H1 (cell line): ENCODE measurements at regions not wholly inside any gene's neighbourhood (a gene's known extent, or its start where the extent isn't known, plus 50 kb on each side); places are given as distances from the start of the nearest gene placed in this dataset.

Experiments
- CTCF ChIA-PET: fragments of 300-600 bp; sonication (Branson Sonifier 250); formaldehyde crosslinking; loops from one replicate; lab custom pipeline; 2021; ENCODE audit not compliant: partially characterized antibody; lab: Charles Lee
- POLR2A ChIA-PET: fragments of 300-600 bp; sonication (Branson Sonifier 250); formaldehyde crosslinking; loops from one replicate; lab custom pipeline; 2021; ENCODE audit warnings: inconsistent platforms; ENCODE audit not compliant: partially characterized antibody; lab: Charles Lee
- DNase-seq, 2 experiments: peaks; one replicate each; pipeline versions ENCODE4 v3.0.0 to v3.0.0-alpha.2; 2010 to 2022; ENCODE audit warnings: low spot score in 2 of 2, low read depth in 1 of 2, mixed read lengths in 1 of 2
- FAIRE-seq: peaks from 2 replicates; lab custom pipeline; 2011; peaks lifted over from hg19 to GRCh38; lab: Jason Lieb, UNC
- H2AFZ ChIP-seq: 2 replicates; pipeline ENCODE4 v1.8.1; 2012; ENCODE audit warnings: low read length, inconsistent platforms
- H2AK5ac ChIP-seq: 2 replicates; pipeline ENCODE4 v1.6.1; 2013; ENCODE audit warnings: low read depth, low read length
- H2BK120ac ChIP-seq: replicated peaks from 2 replicates; pipeline ENCODE3; 2013; ENCODE audit warnings: low read depth, low read length, inconsistent platforms
- H2BK12ac ChIP-seq: 2 replicates; pipeline ENCODE4 v1.6.1; 2013; ENCODE audit warnings: low read depth, low read length
- H2BK15ac ChIP-seq: 2 replicates; pipeline ENCODE4 v1.6.1; 2013; ENCODE audit warnings: low read length
- H2BK20ac ChIP-seq: 2 replicates; pipeline ENCODE4 v1.6.1; 2013; ENCODE audit warnings: low read length
- H2BK5ac ChIP-seq: 2 replicates; pipeline ENCODE4 v1.6.1; 2013; ENCODE audit warnings: low read depth, low read length
- H3K14ac ChIP-seq: 2 replicates; pipeline ENCODE4 v1.6.1; 2013; ENCODE audit warnings: inconsistent platforms; ENCODE audit not compliant: insufficient read length
- H3K18ac ChIP-seq: 2 replicates; pipeline ENCODE4 v1.6.1; 2013; ENCODE audit warnings: low read length; ENCODE audit errors: extremely low read depth
- H3K23ac ChIP-seq: 2 replicates; pipeline ENCODE4 v1.6.1; 2013; ENCODE audit warnings: inconsistent platforms; ENCODE audit not compliant: insufficient read length
- H3K23me2 ChIP-seq: 2 replicates; pipeline ENCODE4 v1.6.1; 2013; ENCODE audit warnings: low read depth, low read length
- H3K27ac ChIP-seq: 2 replicates; pipeline ENCODE4 v1.6.1; 2011; ENCODE audit warnings: low read depth, low read length, inconsistent platforms
- H3K27me3 ChIP-seq, 4 experiments: replicated peaks in 1 of 4; 1 replicate in 1 of 4; 2 replicates in 3 of 4; pipeline versions ENCODE4 v1.6.1 to v1.8.1; 2011 to 2013; ENCODE audit warnings: low read length in 3 of 4, mild to moderate bottlenecking in 3 of 4, inconsistent platforms in 2 of 4, mixed read lengths in 2 of 4, moderate library complexity in 1 of 4; ENCODE audit not compliant: control insufficient read depth in 3 of 4, insufficient read depth in 3 of 4; ENCODE audit errors: extremely low read depth in 1 of 4
- H3K36me3 ChIP-seq, 4 experiments: 2 replicates each; pipeline versions ENCODE4 v1.6.1 to v1.8.1; 2011 to 2013; ENCODE audit warnings: mild to moderate bottlenecking in 4 of 4, low read length in 3 of 4, moderate library complexity in 2 of 4, control low read depth in 1 of 4, inconsistent platforms in 1 of 4; ENCODE audit not compliant: insufficient read depth in 4 of 4, control insufficient read depth in 2 of 4
- H3K4ac ChIP-seq: replicated peaks from 2 replicates; pipeline ENCODE3; 2013; ENCODE audit warnings: low read length, low read depth, mixed read lengths, inconsistent platforms; ENCODE audit not compliant: insufficient read length
- H3K4me1 ChIP-seq, 4 experiments: replicated peaks in 1 of 4; 1 replicate in 1 of 4; 2 replicates in 3 of 4; pipeline versions ENCODE4 v1.6.1 to v1.8.1; 2011 to 2013; ENCODE audit warnings: low read length in 3 of 4, inconsistent platforms in 2 of 4, mixed read lengths in 1 of 4; ENCODE audit not compliant: insufficient read depth in 4 of 4, control insufficient read depth in 3 of 4
- H3K4me2 ChIP-seq, 2 experiments: 2 replicates each; pipeline versions ENCODE4 v1.6.1 to v1.8.1; 2011 to 2013; ENCODE audit warnings: low read depth in 2 of 2, low read length in 2 of 2, control low read depth in 1 of 2, inconsistent platforms in 1 of 2, mild to moderate bottlenecking in 1 of 2; ENCODE audit not compliant: insufficient read depth in 1 of 2
- H3K4me3 ChIP-seq, 4 experiments: fragments of 200-600, 300-600 bp in 1 of 4; sonication (generic), shearing (Covaris generic), sonication (Bioruptor Twin) in 1 of 4; 2 replicates each; pipeline versions ENCODE4 v1.5.1 to v1.8.1; 2011 to 2016; ENCODE audit warnings: low read length in 4 of 4, low read depth in 3 of 4, control low read depth in 2 of 4, inconsistent platforms in 2 of 4, mild to moderate bottlenecking in 2 of 4, mixed read lengths in 1 of 4, moderate library complexity in 1 of 4; ENCODE audit not compliant: insufficient read depth in 2 of 4; ENCODE audit errors: extremely low read depth in 1 of 4
- H3K56ac ChIP-seq: replicated peaks from 2 replicates; pipeline ENCODE3; 2013; ENCODE audit warnings: low read depth, mild to moderate bottlenecking, mixed read lengths, low read length, inconsistent platforms; ENCODE audit not compliant: insufficient read length
- H3K79me1 ChIP-seq: 2 replicates; pipeline ENCODE4 v1.6.1; 2013; ENCODE audit warnings: low read depth, low read length, control low read depth
- H3K79me2 ChIP-seq, 2 experiments: 2 replicates each; pipeline versions ENCODE4 v1.6.1 to v1.8.1; 2012 to 2013; ENCODE audit warnings: low read length in 2 of 2, mild to moderate bottlenecking in 2 of 2, inconsistent platforms in 1 of 2; ENCODE audit not compliant: insufficient read depth in 2 of 2, control insufficient read depth in 1 of 2
- H3K9ac ChIP-seq, 4 experiments: replicated peaks in 1 of 4; 1 replicate in 1 of 4; 2 replicates in 3 of 4; pipeline versions ENCODE4 v1.6.1 to v1.8.1; 2011 to 2013; ENCODE audit warnings: low read depth in 3 of 4, low read length in 3 of 4, control low read depth in 2 of 4, mild to moderate bottlenecking in 2 of 4, moderate library complexity in 2 of 4, inconsistent platforms in 1 of 4; ENCODE audit errors: extremely low read depth in 1 of 4
- H3K9me3 ChIP-seq, 2 experiments: 2 replicates each; pipeline versions ENCODE4 v1.6.1 to v1.8.1; 2012 to 2013; ENCODE audit warnings: mild to moderate bottlenecking in 2 of 2, moderate library complexity in 2 of 2, control low read depth in 1 of 2, inconsistent platforms in 1 of 2, low read depth in 1 of 2, low read length in 1 of 2, mixed read lengths in 1 of 2; ENCODE audit not compliant: insufficient read depth in 2 of 2
- H4K20me1 ChIP-seq, 2 experiments: replicated peaks in 1 of 2; 2 replicates each; pipeline versions ENCODE3 to v1.8.1; 2011 to 2013; ENCODE audit warnings: inconsistent platforms in 2 of 2, low read length in 2 of 2, mild to moderate bottlenecking in 1 of 2; ENCODE audit not compliant: insufficient read depth in 2 of 2, control insufficient read depth in 1 of 2
- H4K5ac ChIP-seq: 2 replicates; pipeline ENCODE4 v1.6.1; 2013; ENCODE audit warnings: low read length, low read depth, mixed read lengths, inconsistent platforms; ENCODE audit not compliant: insufficient read length
- H4K8ac ChIP-seq: 2 replicates; pipeline ENCODE4 v1.8.0; 2013; ENCODE audit warnings: mild to moderate bottlenecking, moderate library complexity, low read length, inconsistent platforms; ENCODE audit not compliant: insufficient read depth; ENCODE audit errors: extremely low read depth
- H4K91ac ChIP-seq: replicated peaks from 2 replicates; pipeline ENCODE3; 2013; ENCODE audit warnings: low read length, mixed read lengths, inconsistent platforms; ENCODE audit not compliant: insufficient read length
- BACH1 ChIP-seq: IDR thresholded peaks from 2 replicates; pipeline ENCODE4 v1.6.1; 2012; ENCODE audit warnings: low read length, improper control_type of control experiment
- CHD1 ChIP-seq: IDR thresholded peaks from 2 replicates; pipeline ENCODE4 v1.6.1; 2012; ENCODE audit warnings: low read depth, low read length, improper control_type of control experiment
- FOSL1 ChIP-seq: IDR thresholded peaks from 2 replicates; pipeline ENCODE4 v1.6.1; 2011; ENCODE audit warnings: mild to moderate bottlenecking, low read depth, low read length, moderate library complexity; ENCODE audit not compliant: insufficient read depth
- KDM1A ChIP-seq: fragments of 200-600, 300-600 bp; sonication (generic); IDR thresholded peaks from 2 replicates; pipeline ENCODE4 v1.7.1; 2016; ENCODE audit warnings: mild to moderate bottlenecking, low read length, borderline replicate concordance
- POU5F1 ChIP-seq: IDR thresholded peaks from 2 replicates; pipeline ENCODE4 v1.6.1; 2011; ENCODE audit warnings: low read depth, mild to moderate bottlenecking, low read length, moderate library complexity
- RAD21 ChIP-seq, 2 experiments: IDR thresholded peaks in 1 of 2; conservative IDR thresholded peaks in 1 of 2; 2 replicates each; pipeline ENCODE4 v1.6.1; 2011; ENCODE audit warnings: low read depth in 2 of 2, low read length in 2 of 2, improper control_type of control experiment in 1 of 2, inconsistent platforms in 1 of 2, mild to moderate bottlenecking in 1 of 2, moderate library complexity in 1 of 2
- RFX5 ChIP-seq: IDR thresholded peaks from 2 replicates; pipeline ENCODE4 v1.6.1; 2011; ENCODE audit warnings: low read depth, low read length, improper control_type of control experiment, borderline replicate concordance
- RNF2 ChIP-seq: fragments of 200-900, 300-1000 bp; sonication (generic); IDR thresholded peaks from 2 replicates; pipeline ENCODE4 v1.7.1; 2016; ENCODE audit warnings: borderline replicate concordance, low read depth, mild to moderate bottlenecking, antibody characterized with exemption, low read length; ENCODE audit not compliant: poor library complexity, severe bottlenecking; ENCODE audit errors: missing control alignments
- SIN3A ChIP-seq, 2 experiments: IDR thresholded peaks in 1 of 2; conservative IDR thresholded peaks in 1 of 2; 2 replicates each; pipeline ENCODE4 v1.6.1; 2011 to 2012; ENCODE audit warnings: low read length in 2 of 2, improper control_type of control experiment in 1 of 2, low read depth in 1 of 2, mild to moderate bottlenecking in 1 of 2
- SIX5 ChIP-seq: IDR thresholded peaks from 2 replicates; pipeline ENCODE4 v1.6.1; 2011; ENCODE audit warnings: mild to moderate bottlenecking, low read depth, low read length
- SRF ChIP-seq: IDR thresholded peaks from 2 replicates; pipeline ENCODE4 v1.6.1; 2011; ENCODE audit warnings: mild to moderate bottlenecking, low read depth, low read length, moderate library complexity
- TBP ChIP-seq: IDR thresholded peaks from 2 replicates; pipeline ENCODE4 v1.6.1; 2011; ENCODE audit warnings: low read depth, low read length, improper control_type of control experiment
- whole genome bisulfite sequencing, 2 experiments: shearing (Covaris generic) in 1 of 2; methylation state at CpG; one replicate each; pipeline versions ENCODE4 v1.1.6 to v1.1.7; 2013 to 2015; ENCODE audit warnings: low lambda C conversion rate in 2 of 2, mixed read lengths in 2 of 2, inconsistent platforms in 1 of 2, low coverage in 1 of 2, missing lambda C conversion rate in 1 of 2; ENCODE audit not compliant: insufficient replicate concordance in 2 of 2, insufficient coverage in 1 of 2, insufficient read length in 1 of 2; ENCODE audit errors: extremely low coverage in 1 of 2, missing lambda C conversion rate in 1 of 2; 5-methylcytosine and 5-hydroxymethylcytosine counted together
- TF ChIP-seq, protein P1 (sequence below): IDR thresholded peaks from 2 replicates; pipeline ENCODE4 v1.6.1; 2012; ENCODE audit warnings: inconsistent platforms

DNA sequence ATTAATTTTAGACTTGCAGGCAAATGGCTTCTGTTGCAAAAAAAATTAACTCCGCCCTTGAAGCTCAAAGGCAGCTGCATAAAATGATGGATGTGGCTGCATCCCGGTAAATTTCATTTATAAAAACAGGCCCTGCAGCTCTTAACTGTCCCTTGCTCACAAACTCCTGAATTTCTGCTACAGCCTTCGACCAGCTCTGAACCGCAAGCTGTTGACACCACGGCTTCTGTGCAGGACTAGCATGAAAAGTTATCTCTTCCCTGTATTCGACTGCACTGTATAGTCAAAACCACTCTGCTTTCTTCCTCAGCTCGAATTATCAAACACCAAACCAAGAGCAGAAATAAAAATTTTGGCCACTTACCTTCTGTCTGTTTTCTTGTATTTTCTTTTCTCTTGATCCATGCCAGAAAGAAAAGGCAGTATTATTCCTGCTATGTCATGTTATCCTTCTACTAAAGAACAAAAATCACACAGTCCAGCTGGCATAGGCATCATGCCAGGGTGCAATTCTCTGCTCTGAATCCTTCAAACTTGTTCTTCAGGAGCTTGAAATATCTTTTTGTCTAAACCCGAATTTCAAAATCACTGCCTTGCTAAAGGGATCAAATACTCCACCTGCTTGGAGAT, 195.5 kb upstream of the NCAM2 start:
- Histone ChIP-seq H3K4me3 (no peak overlapping the region), H4K8ac (no peak overlapping the region), H2BK5ac (no peak overlapping the region), H3K23me2 (no peaks in the 10 kb centered on the region), H2BK12ac (no peak overlapping the region), H4K91ac (no peak overlapping the region), H3K23ac (no peak overlapping the region), H4K5ac (no peak overlapping the region), H3K9ac (no peak overlapping the region), H3K79me1 (no peaks in the 10 kb centered on the region), H2AK5ac (no peak overlapping the region), H3K14ac (no peak overlapping the region), H3K4me1 (no peaks in the 10 kb centered on the region), H2BK120ac (no peak overlapping the region), H2BK20ac (0 out of 2 replicates have a peak overlapping the region, but pooled peaks have one; percentile 50), H2BK15ac (no peak overlapping the region), H3K4me2 (no peak overlapping the region), H3K4ac (no peak overlapping the region), H3K27me3 (no peaks in the 10 kb centered on the region), H3K56ac (no peak overlapping the region), H2AFZ (peak overlapping the region; percentile 88; the same call in 1 of the 2 replicates), H4K20me1 (no peaks in the 10 kb centered on the region), H3K36me3 (no peaks in the 10 kb centered on the region), H3K79me2 (no peaks in the 10 kb centered on the region), H3K9me3 (no peaks in the 10 kb centered on the region), H3K18ac (no peak overlapping the region), H3K27ac (no peak overlapping the region)
- FAIRE-seq (no peak), DNase-seq (no peak)
- ChIA-PET CTCF (interaction anchor here (1.6 kb wide), 1 partner anchor 63 kb away, joined by 3 read pairs; no protein-coding TSS in a partner anchor), POLR2A (no interaction called here)
- WGBS, 2 experiments: 85% methylated on average over 8 of the region's 8 CpGs; no CpG with 5 or more reads in 1 of the 2 experiments
- no peak for TF ChIP-seq TBP
- TF ChIP-seq, protein P1, sequence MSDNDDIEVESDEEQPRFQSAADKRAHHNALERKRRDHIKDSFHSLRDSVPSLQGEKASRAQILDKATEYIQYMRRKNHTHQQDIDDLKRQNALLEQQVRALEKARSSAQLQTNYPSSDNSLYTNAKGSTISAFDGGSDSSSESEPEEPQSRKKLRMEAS: no peak
- no peak for TF ChIP-seq SIX5
- no peak for TF ChIP-seq SRF
- TF ChIP-seq SIN3A (conservative IDR thresholded peaks at IDR 0.05 in 1 of 2, IDR thresholded peaks at IDR 0.05 in 1 of 2; ENCODE audit: low read depth in 1 of 2, low read length in 2 of 2): no peak
- no peak for TF ChIP-seq RNF2
- TF ChIP-seq FOSL1: no peak
- TF ChIP-seq KDM1A: no peak
- no peak for TF ChIP-seq RFX5
- TF ChIP-seq BACH1: no peak
- no peak for TF ChIP-seq CHD1
- TF ChIP-seq POU5F1: no peak
- TF ChIP-seq RAD21 (IDR thresholded peaks at IDR 0.05 in 1 of 2, conservative IDR thresholded peaks at IDR 0.05 in 1 of 2; ENCODE audit: low read depth in 2 of 2, low read length in 2 of 2): no peak
